MCF 10A (cell line): ENCODE measurements at regions not wholly inside any gene's neighbourhood (a gene's known extent, or its start where the extent isn't known, plus 50 kb on each side); places are given as distances from the start of the nearest gene placed in this dataset.

ENCODE experiments used
- BruUV-seq: library from RNA; stranded (reverse); fragments of 400-500 nt; replicated peaks from 2 replicates; lab custom pipeline; 2021; lab: Mats Ljungman, UMichigan
- CTCF ChIA-PET: fragments of 300-600 bp; sonication (Branson Sonifier 250); formaldehyde crosslinking; extraction: SDS; loops from one replicate; lab custom pipeline; 2021; ENCODE audit warnings: antibody characterized with exemption, inconsistent platforms; lab: Yijun Ruan, JAX
- POLR2A ChIA-PET: fragments of 300-600, 350-650 bp; sonication (Branson Sonifier 250); formaldehyde crosslinking; extraction: SDS; loops from one replicate; lab custom pipeline; 2020; ENCODE audit warnings: antibody characterized with exemption, inconsistent platforms; lab: Yijun Ruan, JAX
- DNase-seq: peaks from one replicate; pipeline ENCODE4 v3.0.0-alpha.2; 2018; ENCODE audit not compliant: unreplicated experiment
- H3K27ac Mint-ChIP-seq: one replicate; pipeline ENCODE4 v1.8.0; 2022; ENCODE audit warnings: mild to moderate bottlenecking, low read depth, mixed read lengths; ENCODE audit not compliant: unreplicated experiment
- H3K27me3 Mint-ChIP-seq: one replicate; pipeline ENCODE4 v1.8.0; 2022; ENCODE audit warnings: mixed read lengths; ENCODE audit not compliant: insufficient read depth, unreplicated experiment
- H3K36me3 Mint-ChIP-seq: one replicate; pipeline ENCODE4 v1.8.0; 2022; ENCODE audit warnings: mild to moderate bottlenecking, moderate library complexity, mixed read lengths; ENCODE audit not compliant: insufficient read depth, unreplicated experiment
- H3K4me1 Mint-ChIP-seq: one replicate; pipeline ENCODE4 v1.8.0; 2022; ENCODE audit warnings: mixed read lengths; ENCODE audit not compliant: insufficient read depth, unreplicated experiment
- H3K4me3 Mint-ChIP-seq: one replicate; pipeline ENCODE4 v1.8.0; 2022; ENCODE audit warnings: mild to moderate bottlenecking, moderate library complexity, mixed read lengths; ENCODE audit not compliant: unreplicated experiment
- H3K9me3 Mint-ChIP-seq: one replicate; pipeline ENCODE4 v1.8.0; 2022; ENCODE audit warnings: mixed read lengths; ENCODE audit not compliant: unreplicated experiment
- intact Hi-C: fragments of 100-400 bp; cut with micrococcal nuclease; formaldehyde crosslinking; loops from 2 replicates; pipeline ENCODE4 v1.14.1; 2022
- TF ChIP-seq, protein P1 (sequence below): fragments of 200-600 bp; IDR thresholded peaks from one replicate; pipeline ENCODE4 v1.8.0; 2022; ENCODE audit warnings: antibody characterized with exemption, mild to moderate bottlenecking; ENCODE audit not compliant: unreplicated experiment

DNA sequence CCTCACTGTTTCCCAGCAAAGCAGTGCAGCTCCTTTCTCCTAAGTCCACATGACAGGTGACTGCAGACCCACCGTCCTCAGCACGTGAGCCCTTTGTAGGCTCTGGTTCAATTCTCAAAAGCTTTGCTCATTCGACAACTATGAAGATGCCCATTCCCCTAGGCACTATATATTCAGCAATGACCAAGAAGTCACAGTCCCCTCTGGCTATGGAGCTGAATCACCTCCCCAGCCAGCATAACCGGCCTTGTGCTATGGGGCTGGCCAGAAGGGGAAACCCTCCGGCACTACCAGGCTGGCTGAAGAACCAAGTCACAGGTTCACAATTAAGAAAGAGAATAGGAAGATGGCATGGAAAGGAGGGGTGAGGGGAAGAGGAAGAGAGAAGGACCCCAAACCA, 139.7 kb downstream of the WSCD1 start:
- no TSS peak for BruUV-seq
- H3K4me3 Mint-ChIP-seq, result no peak overlapping the region
- POLR2A ChIA-PET, result no interaction called here
- TF ChIP-seq, protein P1, sequence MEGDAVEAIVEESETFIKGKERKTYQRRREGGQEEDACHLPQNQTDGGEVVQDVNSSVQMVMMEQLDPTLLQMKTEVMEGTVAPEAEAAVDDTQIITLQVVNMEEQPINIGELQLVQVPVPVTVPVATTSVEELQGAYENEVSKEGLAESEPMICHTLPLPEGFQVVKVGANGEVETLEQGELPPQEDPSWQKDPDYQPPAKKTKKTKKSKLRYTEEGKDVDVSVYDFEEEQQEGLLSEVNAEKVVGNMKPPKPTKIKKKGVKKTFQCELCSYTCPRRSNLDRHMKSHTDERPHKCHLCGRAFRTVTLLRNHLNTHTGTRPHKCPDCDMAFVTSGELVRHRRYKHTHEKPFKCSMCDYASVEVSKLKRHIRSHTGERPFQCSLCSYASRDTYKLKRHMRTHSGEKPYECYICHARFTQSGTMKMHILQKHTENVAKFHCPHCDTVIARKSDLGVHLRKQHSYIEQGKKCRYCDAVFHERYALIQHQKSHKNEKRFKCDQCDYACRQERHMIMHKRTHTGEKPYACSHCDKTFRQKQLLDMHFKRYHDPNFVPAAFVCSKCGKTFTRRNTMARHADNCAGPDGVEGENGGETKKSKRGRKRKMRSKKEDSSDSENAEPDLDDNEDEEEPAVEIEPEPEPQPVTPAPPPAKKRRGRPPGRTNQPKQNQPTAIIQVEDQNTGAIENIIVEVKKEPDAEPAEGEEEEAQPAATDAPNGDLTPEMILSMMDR, result no peak
- no peak overlapping the region for H3K27ac Mint-ChIP-seq
- CTCF ChIA-PET, result interaction anchor here (0.6 kb wide), 1 partner anchor 954 kb away, joined by 3 read pairs; no protein-coding TSS in a partner anchor
- H3K27me3 Mint-ChIP-seq, result peaks cover 100% of the 10 kb centered on the region
- H3K36me3 Mint-ChIP-seq, result no peaks in the 10 kb centered on the region
- intact Hi-C loops, result no loop called here
- DNase-seq, result no peak
- H3K9me3 Mint-ChIP-seq, result no peaks in the 10 kb centered on the region
- H3K4me1 Mint-ChIP-seq, result no peaks in the 10 kb centered on the region

DNA sequence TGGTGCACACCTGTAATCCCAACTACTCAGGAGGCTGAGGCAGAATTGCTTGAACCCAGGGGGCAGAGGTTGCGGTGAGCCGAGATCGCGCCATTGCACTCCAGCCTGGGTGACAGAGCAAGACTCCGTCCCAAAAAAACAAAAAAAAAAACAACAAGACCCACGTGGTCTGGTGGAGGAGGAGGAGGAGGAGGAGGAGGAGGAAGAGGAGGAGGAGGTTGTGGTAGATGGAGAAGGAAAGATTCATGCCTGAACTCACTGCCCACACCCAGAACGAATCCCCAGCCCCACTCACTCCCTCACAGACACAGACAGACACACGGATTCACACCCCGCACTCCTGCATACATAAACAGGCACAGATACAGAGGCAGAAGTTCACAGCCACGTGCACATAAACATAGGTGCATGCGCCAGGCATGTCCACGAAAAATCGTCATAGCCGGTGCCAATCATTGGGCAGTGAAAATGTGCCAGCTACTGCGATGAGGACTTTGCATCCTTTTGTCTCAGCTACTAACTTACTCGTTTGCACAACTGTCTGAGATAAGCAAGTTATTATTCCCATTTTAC, 138.5 kb downstream of the WSCD1 start:
- peaks cover 100% of the 10 kb centered on the region for H3K27me3 Mint-ChIP-seq
- ChIA-PET POLR2A (interaction anchor here (0.6 kb wide), 1 partner anchor 133 kb away, joined by 3 read pairs; no protein-coding TSS in a partner anchor), CTCF (no interaction called here)
- TF ChIP-seq, protein P1, result no peak
- H3K36me3 Mint-ChIP-seq, result no peaks in the 10 kb centered on the region
- intact Hi-C loops, result no loop called here
- no peak for DNase-seq
- no peaks in the 10 kb centered on the region for H3K9me3 Mint-ChIP-seq
- no TSS peak for BruUV-seq
- peaks cover 4% of the 10 kb centered on the region for H3K4me1 Mint-ChIP-seq
- no peak overlapping the region for H3K4me3 Mint-ChIP-seq
- no peak overlapping the region for H3K27ac Mint-ChIP-seq

DNA sequence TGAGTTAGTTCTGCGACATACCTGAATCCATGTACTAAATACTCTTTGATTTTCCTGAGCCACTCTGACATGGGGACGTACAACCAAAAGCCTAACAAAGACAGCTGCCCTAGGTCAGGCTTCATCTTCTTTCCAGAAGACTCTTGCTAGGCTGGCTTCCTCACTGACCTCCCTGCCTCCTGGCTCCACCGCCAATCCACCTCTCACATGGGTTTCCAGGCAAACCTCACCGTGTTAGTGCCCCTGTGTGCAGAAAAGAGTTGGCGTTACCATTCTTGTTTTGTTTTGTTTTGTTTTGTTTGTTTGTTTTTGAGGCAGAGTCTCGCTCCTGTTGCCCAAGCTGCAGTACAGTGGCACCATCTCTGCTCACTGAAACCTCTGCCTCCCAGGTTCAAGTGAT, 135.3 kb downstream of the WSCD1 start:
- Mint-ChIP-seq H3K27ac (no peak overlapping the region), H3K4me3 (no peak overlapping the region), H3K4me1 (peaks cover 5% of the 10 kb centered on the region), H3K9me3 (no peaks in the 10 kb centered on the region), H3K27me3 (peaks cover 94% of the 10 kb centered on the region), H3K36me3 (no peaks in the 10 kb centered on the region)
- ChIA-PET POLR2A (no interaction called here), CTCF (interaction anchor here (0.6 to 1.1 kb wide), 2 partner anchors 27 to 136 kb away, joined by 3 to 6 read pairs; no protein-coding TSS in a partner anchor)
- no peak for DNase-seq
- BruUV-seq, result no TSS peak
- intact Hi-C loops, result no loop called here
- TF ChIP-seq, protein P1, result no peak

DNA sequence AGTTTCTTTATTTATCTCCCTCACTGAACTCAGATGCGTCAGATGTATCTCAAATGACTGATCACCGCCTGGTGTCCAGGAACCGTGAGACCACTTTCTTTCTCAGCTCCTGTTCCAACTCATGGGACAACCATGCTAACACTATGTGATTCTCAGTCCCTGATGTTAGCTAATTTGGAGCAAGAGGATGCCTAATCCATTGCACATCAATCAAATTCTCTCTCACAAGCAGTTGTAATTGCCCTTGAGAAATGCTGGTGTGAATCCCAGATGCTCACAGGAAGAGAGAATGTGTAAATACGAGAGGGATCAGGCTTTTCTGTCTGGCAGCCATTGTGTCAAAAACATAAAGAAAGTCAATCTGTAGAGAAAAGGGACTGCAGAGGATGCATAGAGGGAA, 134.9 kb downstream of the WSCD1 start:
- Mint-ChIP-seq H3K4me3 (no peak overlapping the region), H3K9me3 (no peaks in the 10 kb centered on the region), H3K27ac (no peak overlapping the region), H3K36me3 (no peaks in the 10 kb centered on the region), H3K27me3 (peaks cover 89% of the 10 kb centered on the region), H3K4me1 (peaks cover 5% of the 10 kb centered on the region)
- intact Hi-C loops, result no loop called here
- no peak for DNase-seq
- CTCF ChIA-PET, result interaction anchor here (1.1 kb wide), 1 partner anchor 135 kb away, joined by 3 read pairs; no protein-coding TSS in a partner anchor
- TF ChIP-seq, protein P1, result no peak
- BruUV-seq, result no TSS peak
- POLR2A ChIA-PET, result no interaction called here
